Psoas muscle (tissue), 7 donors: ENCODE measurements at regions not wholly inside any gene's neighbourhood (a gene's known extent, or its start where the extent isn't known, plus 50 kb on each side); places are given as distances from the start of the nearest gene placed in this dataset.

Source experiments
- ATAC-seq, 4 donors: fragments of 200-7000 bp; cut with Tn5 transposase; one replicate each; pipeline ENCODE4 v1.9.1; 2020; ENCODE audit warnings: moderate library complexity in 3 of 4, mild to moderate bottlenecking in 2 of 4
- DNase-seq, 2 donors: peaks; one replicate each; pipeline ENCODE4 v3.0.0-alpha.2; 2020
- H3K27ac ChIP-seq: fragments of 200-600 bp; one replicate; pipeline ENCODE4 v1.8.0; 2022
- H3K27me3 ChIP-seq, 3 donors: fragments of 200-600 bp in 1 of 3; one replicate each; pipeline versions ENCODE4 v1.6.1 to v1.8.0; 2013 to 2022; ENCODE audit warnings: low read length in 2 of 3, mild to moderate bottlenecking in 2 of 3, moderate library complexity in 1 of 3; ENCODE audit not compliant: insufficient read depth in 3 of 3
- H3K36me3 ChIP-seq, 2 donors: fragments of 200-600 bp in 1 of 2; one replicate each; pipeline versions ENCODE4 v1.6.1 to v1.8.0; 2013 to 2022; ENCODE audit warnings: low read depth in 1 of 2, mild to moderate bottlenecking in 1 of 2, moderate library complexity in 1 of 2; ENCODE audit not compliant: insufficient read depth in 1 of 2
- H3K4me1 ChIP-seq: fragments of 200-600 bp; one replicate; pipeline ENCODE4 v1.8.0; 2022
- H3K4me3 ChIP-seq: fragments of 200-600 bp; one replicate; pipeline ENCODE4 v1.8.0; 2022; ENCODE audit warnings: mild to moderate bottlenecking
- H3K9me3 ChIP-seq: fragments of 200-600 bp; one replicate; pipeline ENCODE4 v1.8.0; 2022
- WGBS, 3 donors: extraction: QIAGEN DNeasy Blood & Tissue Kit; methylation state at CpG; one replicate each; pipeline versions ENCODE4 v1.1.6 to v1.1.7; 2013; 5-methylcytosine and 5-hydroxymethylcytosine counted together
- intact Hi-C, 2 donors: fragments of 100-400 bp; cut with DNase I; formaldehyde crosslinking; loops; one replicate each; pipeline versions ENCODE4 v1.11.0 to v1.14.2; 2022
- TF ChIP-seq, protein P1 (sequence below): fragments of 200-600 bp; IDR thresholded peaks from one replicate; pipeline ENCODE4 v1.8.0; 2022; ENCODE audit warnings: antibody characterized with exemption
- donor health status: healthy with polysubstance abuse.
- donor health status: DM: no; HTN: no; CAD: no; lungs with moderate emphysema.
- donor health status: Bipolar disorder and iron deficiency.
- donor health status: healthy.
- donor health status: DM: yes; HTN: yes; CAD: no.
- donor health status: DM: no; HTN: no; CAD: no.
- donor health status: DM: yes; HTN: yes; CAD: no.

DNA sequence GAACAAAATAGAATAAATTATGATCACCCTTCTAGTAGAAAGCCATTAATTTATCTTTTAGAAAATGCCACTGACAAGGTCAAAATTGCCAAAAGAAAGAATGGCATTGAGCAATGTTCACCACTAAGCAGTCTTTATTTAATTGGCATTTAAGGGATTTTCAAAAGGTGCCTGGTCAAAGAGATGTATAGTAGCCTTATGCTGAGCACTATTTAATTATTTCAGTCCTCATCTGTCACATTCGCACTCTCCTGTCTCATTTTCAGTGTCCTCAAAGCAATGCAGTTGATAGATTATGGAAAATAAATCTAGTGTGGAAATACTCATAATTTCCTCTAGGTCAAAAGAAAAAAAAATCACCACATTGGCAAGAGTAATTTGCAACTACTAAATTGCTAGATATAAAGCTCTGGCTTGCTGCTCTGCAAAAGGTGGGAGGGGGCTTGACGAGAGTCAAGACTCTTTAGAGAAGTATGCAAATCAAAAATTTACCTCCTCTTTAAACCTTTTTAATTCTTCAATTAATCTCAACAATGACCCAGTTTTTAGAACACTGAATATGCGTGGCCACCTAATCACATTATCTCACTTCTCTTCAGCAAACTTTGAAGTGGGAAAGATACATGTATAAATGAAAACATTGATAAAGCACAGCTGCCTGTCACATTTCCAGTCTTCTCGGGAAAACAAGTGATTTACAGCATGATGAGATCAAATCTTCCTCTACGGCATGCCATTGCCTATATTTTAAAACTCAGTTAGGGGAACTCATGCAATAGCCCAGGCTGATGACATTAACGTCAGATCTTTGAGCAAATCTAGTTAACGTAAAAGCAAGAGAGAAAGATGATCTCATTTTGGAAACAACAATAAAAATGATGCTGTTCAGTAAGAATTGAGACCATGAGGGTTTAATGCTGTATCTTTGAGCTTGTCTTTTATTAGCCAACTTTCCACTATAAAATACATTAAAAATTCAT, 373.1 kb upstream of the DCN start:
- Histone ChIP-seq H3K4me1 (no peaks in the 10 kb centered on the region), H3K4me3 (no peak overlapping the region), H3K9me3 (no peaks in the 10 kb centered on the region), H3K27ac (no peak overlapping the region), H3K36me3 (no peaks in the 10 kb centered on the region), H3K27me3 (no peaks in the 10 kb centered on the region)
- ATAC-seq (no peak), DNase-seq (no peak)
- TF ChIP-seq, protein P1, sequence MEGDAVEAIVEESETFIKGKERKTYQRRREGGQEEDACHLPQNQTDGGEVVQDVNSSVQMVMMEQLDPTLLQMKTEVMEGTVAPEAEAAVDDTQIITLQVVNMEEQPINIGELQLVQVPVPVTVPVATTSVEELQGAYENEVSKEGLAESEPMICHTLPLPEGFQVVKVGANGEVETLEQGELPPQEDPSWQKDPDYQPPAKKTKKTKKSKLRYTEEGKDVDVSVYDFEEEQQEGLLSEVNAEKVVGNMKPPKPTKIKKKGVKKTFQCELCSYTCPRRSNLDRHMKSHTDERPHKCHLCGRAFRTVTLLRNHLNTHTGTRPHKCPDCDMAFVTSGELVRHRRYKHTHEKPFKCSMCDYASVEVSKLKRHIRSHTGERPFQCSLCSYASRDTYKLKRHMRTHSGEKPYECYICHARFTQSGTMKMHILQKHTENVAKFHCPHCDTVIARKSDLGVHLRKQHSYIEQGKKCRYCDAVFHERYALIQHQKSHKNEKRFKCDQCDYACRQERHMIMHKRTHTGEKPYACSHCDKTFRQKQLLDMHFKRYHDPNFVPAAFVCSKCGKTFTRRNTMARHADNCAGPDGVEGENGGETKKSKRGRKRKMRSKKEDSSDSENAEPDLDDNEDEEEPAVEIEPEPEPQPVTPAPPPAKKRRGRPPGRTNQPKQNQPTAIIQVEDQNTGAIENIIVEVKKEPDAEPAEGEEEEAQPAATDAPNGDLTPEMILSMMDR = no peak
- WGBS, 3 donors = 48 to 52% (median 49%) methylated on average over 7 of the region's 7 CpGs
- intact Hi-C loops = no loop called here

DNA sequence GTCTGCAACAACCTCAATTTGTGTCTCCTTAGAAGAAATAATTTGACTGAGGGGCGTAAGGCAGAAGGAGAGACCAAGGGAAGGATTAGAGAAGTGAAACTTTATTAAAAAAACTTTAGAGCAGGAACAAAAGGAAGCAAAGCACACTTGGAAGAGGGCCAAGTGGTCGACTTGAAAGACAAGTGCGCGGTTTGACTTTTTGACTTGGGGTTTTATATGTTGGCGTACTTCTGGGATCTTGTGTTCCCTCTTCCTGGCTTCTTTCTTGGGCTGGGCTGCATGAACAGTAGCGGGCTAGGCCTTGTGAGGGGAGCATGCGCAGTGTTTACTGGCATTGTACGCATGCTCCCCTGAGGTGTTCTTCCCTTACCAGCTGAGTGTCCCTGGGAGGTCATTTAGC, 369.3 kb upstream of the DCN start:
- intact Hi-C loops = no loop called here
- Histone ChIP-seq H3K36me3 (no peaks in the 10 kb centered on the region), H3K27me3 (no peaks in the 10 kb centered on the region), H3K4me3 (no peak overlapping the region), H3K4me1 (no peaks in the 10 kb centered on the region), H3K27ac (no peak overlapping the region), H3K9me3 (no peaks in the 10 kb centered on the region)
- no peak for DNase-seq
- TF ChIP-seq, protein P1 = no peak
- 84 to 90% (median 88%) methylated on average over 8 of the region's 8 CpGs for WGBS, 3 donors
- no peak for ATAC-seq

DNA sequence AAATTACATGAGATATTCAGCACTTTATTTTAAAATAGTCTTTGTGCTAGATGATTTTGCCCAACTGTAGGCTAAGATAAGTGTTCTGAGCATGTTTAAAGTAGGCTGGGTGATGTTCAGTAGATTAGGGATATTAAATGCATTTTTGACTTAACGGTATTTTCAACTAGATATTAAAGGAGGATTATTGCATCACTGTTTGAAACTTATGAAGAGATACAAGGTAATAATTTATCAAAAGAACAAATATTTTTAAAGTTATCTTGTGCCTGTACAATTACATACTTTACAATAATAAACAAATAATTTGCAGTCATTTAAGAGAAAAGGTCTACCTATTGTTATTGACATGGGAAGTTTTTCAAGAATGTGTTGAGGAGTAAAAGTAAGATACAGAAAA, 368.6 kb upstream of the DCN start:
- Histone ChIP-seq H3K27ac (no peak overlapping the region), H3K36me3 (no peaks in the 10 kb centered on the region), H3K4me3 (no peak overlapping the region), H3K4me1 (no peaks in the 10 kb centered on the region), H3K27me3 (no peaks in the 10 kb centered on the region), H3K9me3 (no peaks in the 10 kb centered on the region)
- ATAC-seq (no peak), DNase-seq (no peak)
- TF ChIP-seq, protein P1 = no peak
- WGBS, 3 donors = 92 to 98% (median 95%) methylated on average over 1 of the region's 1 CpG
- intact Hi-C loops = no loop called here

DNA sequence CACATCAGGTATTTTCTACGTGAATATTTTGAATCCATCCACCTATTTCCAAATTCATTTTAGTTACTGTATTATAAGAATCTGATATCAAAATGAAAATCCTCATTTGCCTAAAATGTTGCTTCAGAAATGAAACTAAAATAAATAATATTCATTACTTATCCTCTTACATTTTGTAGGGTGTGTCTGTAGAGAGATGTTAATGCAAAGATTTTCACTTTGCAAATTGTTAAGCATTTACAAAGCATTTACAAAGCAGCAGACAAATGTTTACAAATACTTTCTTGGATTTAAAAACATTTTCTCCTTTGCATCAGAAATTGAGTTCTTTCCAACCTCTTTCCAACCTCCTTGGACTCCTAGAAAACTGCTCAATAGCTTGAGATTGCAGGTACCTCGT, 360.0 kb upstream of the DCN start:
- intact Hi-C loops = no loop called here
- 79 to 86% (median 81%) methylated on average over 2 of the region's 2 CpGs for WGBS, 3 donors
- no peak for DNase-seq
- ATAC-seq = no peak
- Histone ChIP-seq H3K36me3 (no peaks in the 10 kb centered on the region), H3K4me3 (no peak overlapping the region), H3K27me3 (no peaks in the 10 kb centered on the region), H3K27ac (no peak overlapping the region), H3K4me1 (no peaks in the 10 kb centered on the region), H3K9me3 (no peaks in the 10 kb centered on the region)
- TF ChIP-seq, protein P1 = no peak
